H9 (cell line): ENCODE measurements at regions not wholly inside any gene's neighbourhood (a gene's known extent, or its start where the extent isn't known, plus 50 kb on each side); places are given as distances from the start of the nearest gene placed in this dataset.
A peak's percentile ranks its signal among the peaks of the same experiment; 100 is the strongest.

Experiments
- DNase-seq: peaks from one replicate; pipeline ENCODE4 v3.0.0-alpha.2; 2017
- H2AFZ ChIP-seq: one replicate; pipeline ENCODE4 v1.6.1; 2013; ENCODE audit warnings: mild to moderate bottlenecking, low read length, control low read depth, moderate library complexity
- H2AK5ac ChIP-seq: 2 replicates; pipeline ENCODE4 v1.6.1; 2013; ENCODE audit warnings: low read length, control low read depth, mixed read lengths; ENCODE audit not compliant: insufficient read length
- H2BK120ac ChIP-seq: one replicate; pipeline ENCODE4 v1.6.1; 2013; ENCODE audit warnings: low read depth, mild to moderate bottlenecking, low read length, control low read depth, inconsistent platforms; ENCODE audit not compliant: poor library complexity, severe bottlenecking
- H2BK12ac ChIP-seq: 2 replicates; pipeline ENCODE4 v1.6.1; 2013; ENCODE audit warnings: low read length, control low read depth, mixed read lengths, low read depth; ENCODE audit not compliant: insufficient read length
- H2BK15ac ChIP-seq: 2 replicates; pipeline ENCODE4 v1.6.1; 2013; ENCODE audit warnings: low read depth, low read length, control low read depth
- H2BK20ac ChIP-seq: one replicate; pipeline ENCODE4 v1.6.1; 2013; ENCODE audit warnings: low read depth, mild to moderate bottlenecking, low read length, control low read depth, inconsistent platforms; ENCODE audit not compliant: poor library complexity, severe bottlenecking
- H2BK5ac ChIP-seq: 2 replicates; pipeline ENCODE4 v1.6.1; 2013; ENCODE audit warnings: low read length, control low read depth, mixed read lengths; ENCODE audit not compliant: insufficient read length
- H3K14ac ChIP-seq: 2 replicates; pipeline ENCODE4 v1.6.1; 2013; ENCODE audit warnings: low read length, control low read depth; ENCODE audit not compliant: insufficient read depth
- H3K18ac ChIP-seq: 2 replicates; pipeline ENCODE4 v1.6.1; 2013; ENCODE audit warnings: low read depth, mild to moderate bottlenecking, mixed read lengths, low read length, control low read depth; ENCODE audit not compliant: insufficient read length
- H3K23ac ChIP-seq: 2 replicates; pipeline ENCODE4 v1.6.1; 2013; ENCODE audit warnings: low read length, control low read depth, mixed read lengths, low read depth; ENCODE audit not compliant: insufficient read length
- H3K23me2 ChIP-seq: 2 replicates; pipeline ENCODE4 v1.6.1; 2013; ENCODE audit warnings: low read depth, mild to moderate bottlenecking, mixed read lengths, low read length, control low read depth; ENCODE audit not compliant: insufficient read length, poor library complexity, severe bottlenecking
- H3K27ac ChIP-seq: 2 replicates; pipeline ENCODE4 v1.5.1; 2013; ENCODE audit warnings: low read length, control low read depth, mixed read lengths, low read depth; ENCODE audit not compliant: insufficient read length
- H3K27me3 ChIP-seq: 2 replicates; pipeline ENCODE4 v1.6.1; 2013; ENCODE audit warnings: low read length, control low read depth, inconsistent platforms; ENCODE audit not compliant: insufficient read depth
- H3K4ac ChIP-seq: 2 replicates; pipeline ENCODE4 v1.6.1; 2013; ENCODE audit warnings: low read depth, mild to moderate bottlenecking, control low read depth, inconsistent platforms, low read length, moderate library complexity
- H3K4me1 ChIP-seq: 2 replicates; pipeline ENCODE4 v1.6.1; 2013; ENCODE audit warnings: low read length, control low read depth, inconsistent platforms; ENCODE audit not compliant: insufficient read depth
- H3K4me2 ChIP-seq: 2 replicates; pipeline ENCODE4 v1.6.1; 2013; ENCODE audit warnings: low read length, control low read depth, mixed read lengths; ENCODE audit not compliant: insufficient read length, insufficient read depth
- H3K56ac ChIP-seq: 2 replicates; pipeline ENCODE4 v1.6.1; 2013; ENCODE audit warnings: low read depth, mild to moderate bottlenecking, mixed read lengths, low read length, control low read depth; ENCODE audit not compliant: insufficient read length
- H3K79me1 ChIP-seq: 2 replicates; pipeline ENCODE4 v1.6.1; 2013; ENCODE audit warnings: low read depth, mild to moderate bottlenecking, moderate library complexity, low read length, control low read depth, inconsistent platforms; ENCODE audit not compliant: insufficient read depth, poor library complexity, severe bottlenecking
- H3K79me2 ChIP-seq: 2 replicates; pipeline ENCODE4 v1.6.1; 2013; ENCODE audit warnings: low read length, control low read depth, inconsistent platforms; ENCODE audit not compliant: insufficient read depth
- H3K9ac ChIP-seq: 2 replicates; pipeline ENCODE4 v1.6.1; 2013; ENCODE audit warnings: low read length, control low read depth, mixed read lengths; ENCODE audit not compliant: insufficient read length; ENCODE audit errors: extremely low read depth
- H3K9me3 ChIP-seq: one replicate; pipeline ENCODE4 v1.6.1; 2013; ENCODE audit warnings: low read depth, low read length, inconsistent platforms; ENCODE audit not compliant: control insufficient read depth
- H3T11ph ChIP-seq: one replicate; pipeline ENCODE4 v1.6.1; 2013; ENCODE audit warnings: mild to moderate bottlenecking, low read length, control low read depth, inconsistent platforms
- H4K20me1 ChIP-seq: one replicate; pipeline ENCODE4 v1.6.1; 2013; ENCODE audit not compliant: control insufficient read depth, insufficient read length, insufficient read depth
- H4K5ac ChIP-seq: 2 replicates; pipeline ENCODE4 v1.6.1; 2013; ENCODE audit warnings: low read depth, mild to moderate bottlenecking, mixed read lengths, low read length, control low read depth; ENCODE audit not compliant: insufficient read length
- H4K8ac ChIP-seq: replicated peaks from 2 replicates; pipeline ENCODE4 v1.6.1; 2013; ENCODE audit warnings: low read length, control low read depth, mixed read lengths, low read depth; ENCODE audit not compliant: insufficient read length
- H4K91ac ChIP-seq: 2 replicates; pipeline ENCODE4 v1.6.1; 2013; ENCODE audit warnings: low read depth, mild to moderate bottlenecking, moderate library complexity, mixed read lengths, low read length, control low read depth; ENCODE audit not compliant: insufficient read length
- H3K27ac Mint-ChIP-seq, 3 experiments: 2 replicates in 2 of 3; 3 replicates in 1 of 3; pipeline ENCODE4 v1.8.0; 2020 to 2021; ENCODE audit warnings: mixed read lengths in 3 of 3, mild to moderate bottlenecking in 1 of 3, moderate library complexity in 1 of 3
- H3K27me3 Mint-ChIP-seq: 2 replicates; pipeline ENCODE4 v1.8.0; 2021; ENCODE audit warnings: low read depth, mild to moderate bottlenecking, moderate library complexity, mixed read lengths
- H3K36me3 Mint-ChIP-seq, 3 experiments: 2 replicates in 2 of 3; 3 replicates in 1 of 3; pipeline ENCODE4 v1.8.0; 2020 to 2021; ENCODE audit warnings: low read depth in 3 of 3, mixed read lengths in 3 of 3; ENCODE audit not compliant: insufficient read depth in 1 of 3
- H3K4me1 Mint-ChIP-seq, 2 experiments: 2 replicates each; pipeline ENCODE4 v1.8.0; 2020; ENCODE audit warnings: mixed read lengths in 2 of 2
- H3K4me3 Mint-ChIP-seq, 2 experiments: 2 replicates in 1 of 2; 3 replicates in 1 of 2; pipeline ENCODE4 v1.8.0; 2020 to 2021; ENCODE audit warnings: mild to moderate bottlenecking in 2 of 2, mixed read lengths in 2 of 2, moderate library complexity in 1 of 2
- H3K9me3 Mint-ChIP-seq, 2 experiments: 2 replicates in 1 of 2; 3 replicates in 1 of 2; pipeline ENCODE4 v1.8.0; 2020; ENCODE audit warnings: mild to moderate bottlenecking in 2 of 2, mixed read lengths in 2 of 2, moderate library complexity in 1 of 2
- WGBS: extraction: QIAGEN DNeasy Blood & Tissue Kit; methylation state at CpG from one replicate; pipeline ENCODE4 v1.1.7; 2013; ENCODE audit warnings: missing lambda C conversion rate, low lambda C conversion rate, mixed read lengths; ENCODE audit not compliant: insufficient read length; ENCODE audit errors: extremely low coverage; 5-methylcytosine and 5-hydroxymethylcytosine counted together
- TF ChIP-seq, protein P1 (sequence below): fragments of 200-600 bp; sonication (generic); conservative IDR thresholded peaks from 3 replicates; pipeline ENCODE4 v1.8.0; 2021; ENCODE audit warnings: antibody characterized with exemption, mild to moderate bottlenecking

DNA sequence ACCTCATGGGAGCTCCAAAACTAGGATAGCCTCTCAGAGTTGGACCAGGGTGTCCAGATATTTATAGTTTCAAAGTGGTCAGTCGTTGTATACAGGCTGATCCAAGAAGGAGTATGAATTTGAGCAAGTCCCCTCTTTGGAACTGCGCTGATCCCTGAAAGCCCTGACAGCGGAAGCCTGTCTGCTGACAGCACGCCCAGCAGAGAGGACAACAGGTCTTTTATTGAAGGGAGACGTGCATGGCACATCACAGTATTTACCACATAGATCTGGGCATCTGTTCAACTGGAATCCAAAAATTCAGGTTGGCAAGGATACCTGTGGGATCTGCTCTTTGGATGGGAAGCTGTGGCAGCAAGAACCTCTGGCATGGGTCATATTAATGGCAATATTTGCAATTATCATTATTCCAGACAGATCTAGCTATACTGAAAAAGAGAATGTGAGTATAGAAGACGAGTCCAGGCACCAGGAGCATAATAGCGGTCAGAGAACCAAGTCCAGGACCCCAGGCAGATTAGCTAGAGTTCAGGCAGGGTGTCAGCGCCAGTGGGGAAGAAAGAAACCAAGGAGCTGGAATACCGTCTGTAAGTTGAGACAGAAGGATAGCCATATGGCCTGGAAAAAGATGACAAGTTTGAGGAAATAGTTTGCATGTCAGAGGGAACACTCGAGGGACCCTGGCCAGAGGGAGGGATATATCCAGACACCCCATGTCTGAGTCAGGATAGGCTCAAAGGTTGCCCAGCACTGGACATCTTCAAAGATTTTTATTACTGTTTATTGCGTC is 260.4 kb upstream of the FANCL start:
- WGBS, result no CpG with 5 or more reads among the region's 11 CpGs
- Histone ChIP-seq H3K14ac (no peak overlapping the region), H3K4me1 (peaks cover 11% of the 10 kb centered on the region), H3T11ph (no peak overlapping the region), H2BK12ac (no peak overlapping the region), H4K5ac (no peak overlapping the region), H3K23ac (no peak overlapping the region), H3K27ac (no peak overlapping the region), H2BK15ac (no peak overlapping the region), H3K56ac (no peak overlapping the region), H2BK5ac (no peak overlapping the region), H2AFZ (no peak overlapping the region), H2BK20ac (no peak overlapping the region), H3K79me2 (no peaks in the 10 kb centered on the region), H3K27me3 (no peaks in the 10 kb centered on the region), H4K91ac (no peak overlapping the region), H3K9me3 (no peaks in the 10 kb centered on the region), H3K23me2 (no peaks in the 10 kb centered on the region), H4K20me1 (no peaks in the 10 kb centered on the region), H3K79me1 (no peaks in the 10 kb centered on the region), H2BK120ac (no peak overlapping the region), H3K4me2 (no peak overlapping the region), H3K18ac (no peak overlapping the region), H2AK5ac (no peak overlapping the region), H3K4ac (no peak overlapping the region), H3K9ac (no peak overlapping the region), H4K8ac (no peak overlapping the region)
- no peaks in the 10 kb centered on the region for H3K27me3 Mint-ChIP-seq
- no peaks in the 10 kb centered on the region for H3K9me3 Mint-ChIP-seq
- H3K27ac Mint-ChIP-seq, result peak overlapping the region in 2 of 3 experiments; percentile 39 to 73; a peak in 3 of 7 replicates
- peaks cover 48 to 54% of the 10 kb centered on the region in 2 experiments for H3K4me1 Mint-ChIP-seq
- H3K36me3 Mint-ChIP-seq, result no peaks in the 10 kb centered on the region; a peak in 1 of 7 replicates
- DNase-seq, result no peak
- TF ChIP-seq, protein P1, sequence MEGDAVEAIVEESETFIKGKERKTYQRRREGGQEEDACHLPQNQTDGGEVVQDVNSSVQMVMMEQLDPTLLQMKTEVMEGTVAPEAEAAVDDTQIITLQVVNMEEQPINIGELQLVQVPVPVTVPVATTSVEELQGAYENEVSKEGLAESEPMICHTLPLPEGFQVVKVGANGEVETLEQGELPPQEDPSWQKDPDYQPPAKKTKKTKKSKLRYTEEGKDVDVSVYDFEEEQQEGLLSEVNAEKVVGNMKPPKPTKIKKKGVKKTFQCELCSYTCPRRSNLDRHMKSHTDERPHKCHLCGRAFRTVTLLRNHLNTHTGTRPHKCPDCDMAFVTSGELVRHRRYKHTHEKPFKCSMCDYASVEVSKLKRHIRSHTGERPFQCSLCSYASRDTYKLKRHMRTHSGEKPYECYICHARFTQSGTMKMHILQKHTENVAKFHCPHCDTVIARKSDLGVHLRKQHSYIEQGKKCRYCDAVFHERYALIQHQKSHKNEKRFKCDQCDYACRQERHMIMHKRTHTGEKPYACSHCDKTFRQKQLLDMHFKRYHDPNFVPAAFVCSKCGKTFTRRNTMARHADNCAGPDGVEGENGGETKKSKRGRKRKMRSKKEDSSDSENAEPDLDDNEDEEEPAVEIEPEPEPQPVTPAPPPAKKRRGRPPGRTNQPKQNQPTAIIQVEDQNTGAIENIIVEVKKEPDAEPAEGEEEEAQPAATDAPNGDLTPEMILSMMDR, result no peak
- H3K4me3 Mint-ChIP-seq, result no peak overlapping the region
